ENCODE measurements at regions not wholly inside any gene's neighbourhood (a gene's known extent, or its start where the extent isn't known, plus 50 kb on each side); places are given as distances from the start of the nearest gene placed in this dataset.

DNA sequence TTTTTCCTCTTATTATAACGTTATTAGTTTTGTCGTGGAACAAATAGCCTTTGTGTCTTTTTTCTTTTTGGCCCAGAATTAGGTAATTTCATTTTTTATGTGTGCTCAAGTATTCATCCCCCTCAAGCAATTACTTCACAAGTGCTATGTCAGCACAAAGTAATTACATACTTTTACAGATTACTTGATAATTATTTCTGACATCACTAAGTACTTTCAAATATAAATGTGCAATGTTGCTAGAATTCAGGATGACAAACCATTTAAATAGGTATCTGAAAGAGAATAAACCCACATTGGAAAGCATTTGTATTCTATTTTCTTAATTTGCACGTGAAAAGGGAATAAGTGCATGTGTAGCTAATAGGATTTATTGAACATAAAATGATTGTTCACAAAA is 238.2 kb downstream of the CDH7 start:
- H3K27ac ChIP-seq (ENCODE audit: low read depth, low read length, poor library complexity, severe bottlenecking) = no peak overlapping the region
- H3K79me2 ChIP-seq (ENCODE audit: insufficient read depth, low read length) = no peaks in the 10 kb centered on the region
- H2AFZ ChIP-seq (ENCODE audit: low read length) = no peak overlapping the region
- no peaks in the 10 kb centered on the region for H3K9me3 ChIP-seq (ENCODE audit: low read length)
- H3K4me2 ChIP-seq (ENCODE audit: low read length) = no peak overlapping the region
- H3F3A ChIP-seq (ENCODE audit: insufficient read depth, low read length) = no peaks in the 10 kb centered on the region
- no peaks in the 10 kb centered on the region for H3K36me3 ChIP-seq (ENCODE audit: insufficient read depth, low read length)
- no peaks in the 10 kb centered on the region for H3K9me2 ChIP-seq (ENCODE audit: low read depth, low read length)
- H4K20me1 ChIP-seq (ENCODE audit: insufficient read depth, low read length) = no peaks in the 10 kb centered on the region
- H3K27me3 ChIP-seq (ENCODE audit: insufficient read depth, low read length) = no peaks in the 10 kb centered on the region
- H3K4me1 ChIP-seq (ENCODE audit: insufficient read depth, low read length, severe bottlenecking) = no peaks in the 10 kb centered on the region
- no peak overlapping the region for H3K9ac ChIP-seq (ENCODE audit: low read length)
- TF ChIP-seq EZH2 (IDR thresholded peaks at IDR 0.05; ENCODE audit: borderline replicate concordance, low read length) (no peak), CTCF (IDR thresholded peaks at IDR 0.05; ENCODE audit: low read length) (no peak)
- no peak overlapping the region for H3K4me3 ChIP-seq (ENCODE audit: low read depth, low read length, poor library complexity, severe bottlenecking)

GRCh38 chr18:65988386-65988785 is 237.6 kb downstream of the CDH7 start:
- Histone ChIP-seq H3K27ac (ENCODE audit: low read depth, low read length, poor library complexity, severe bottlenecking) (no peak overlapping the region), H3K4me2 (ENCODE audit: low read length) (no peak overlapping the region), H3K4me1 (ENCODE audit: insufficient read depth, low read length, severe bottlenecking) (no peaks in the 10 kb centered on the region), H3K9me3 (ENCODE audit: low read length) (no peaks in the 10 kb centered on the region), H3K27me3 (ENCODE audit: insufficient read depth, low read length) (no peaks in the 10 kb centered on the region), H3K9me2 (ENCODE audit: low read depth, low read length) (no peaks in the 10 kb centered on the region), H3K36me3 (ENCODE audit: insufficient read depth, low read length) (no peaks in the 10 kb centered on the region), H4K20me1 (ENCODE audit: insufficient read depth, low read length) (no peaks in the 10 kb centered on the region), H3K9ac (ENCODE audit: low read length) (no peak overlapping the region), H3K79me2 (ENCODE audit: insufficient read depth, low read length) (no peaks in the 10 kb centered on the region), H3F3A (ENCODE audit: insufficient read depth, low read length) (no peaks in the 10 kb centered on the region), H2AFZ (ENCODE audit: low read length) (no peak overlapping the region), H3K4me3 (ENCODE audit: low read depth, low read length, poor library complexity, severe bottlenecking) (no peak overlapping the region)
- TF ChIP-seq EZH2 (IDR thresholded peaks at IDR 0.05; ENCODE audit: borderline replicate concordance, low read length) (no peak), CTCF (IDR thresholded peaks at IDR 0.05; ENCODE audit: low read length) (no peak)

GRCh38 chr18:65983750-65984149 is 232.9 kb downstream of the CDH7 start:
- H3K36me3 ChIP-seq (ENCODE audit: insufficient read depth, low read length) = no peaks in the 10 kb centered on the region
- H3K27me3 ChIP-seq (ENCODE audit: insufficient read depth, low read length) = no peaks in the 10 kb centered on the region
- H2AFZ ChIP-seq (ENCODE audit: low read length) = no peak overlapping the region
- no peaks in the 10 kb centered on the region for H4K20me1 ChIP-seq (ENCODE audit: insufficient read depth, low read length)
- 0 out of 2 replicates have a peak, but pooled peaks have one; percentile 10 for TF ChIP-seq CTCF (IDR thresholded peaks at IDR 0.05; ENCODE audit: low read length)
- no peak for TF ChIP-seq EZH2 (IDR thresholded peaks at IDR 0.05; ENCODE audit: borderline replicate concordance, low read length)
- H3K4me2 ChIP-seq (ENCODE audit: low read length) = no peak overlapping the region
- H3K79me2 ChIP-seq (ENCODE audit: insufficient read depth, low read length) = no peaks in the 10 kb centered on the region
- H3K9me2 ChIP-seq (ENCODE audit: low read depth, low read length) = no peaks in the 10 kb centered on the region
- H3K9ac ChIP-seq (ENCODE audit: low read length) = no peak overlapping the region
- no peak overlapping the region for H3K27ac ChIP-seq (ENCODE audit: low read depth, low read length, poor library complexity, severe bottlenecking)
- H3F3A ChIP-seq (ENCODE audit: insufficient read depth, low read length) = no peaks in the 10 kb centered on the region
- no peak overlapping the region for H3K4me3 ChIP-seq (ENCODE audit: low read depth, low read length, poor library complexity, severe bottlenecking)
- H3K4me1 ChIP-seq (ENCODE audit: insufficient read depth, low read length, severe bottlenecking) = no peaks in the 10 kb centered on the region
- no peaks in the 10 kb centered on the region for H3K9me3 ChIP-seq (ENCODE audit: low read length)

Data from OCI-LY1 (cell line).